ENCODE measurements at regions not wholly inside any gene's neighbourhood (a gene's known extent, or its start where the extent isn't known, plus 50 kb on each side); places are given as distances from the start of the nearest gene placed in this dataset.

DNA sequence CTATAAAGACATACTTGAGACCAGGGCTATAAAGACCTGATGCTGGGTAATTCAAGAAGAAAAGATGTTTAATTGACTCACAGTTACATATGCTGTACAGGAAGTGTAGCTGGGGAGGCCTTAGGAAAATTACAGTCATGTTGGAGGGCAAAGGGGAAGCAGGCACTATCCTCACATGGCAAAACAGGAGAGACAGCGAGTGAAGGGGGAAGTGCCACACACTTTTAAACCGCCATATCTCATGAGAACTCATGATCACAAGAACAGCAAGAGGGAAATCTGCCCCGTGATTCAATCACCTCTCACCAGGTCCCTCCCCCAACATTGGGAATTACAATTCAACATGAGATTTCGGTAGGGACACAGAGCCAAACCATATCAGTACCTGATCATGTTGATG is 89.9 kb upstream of the ADAMTSL1 start:
- TF ChIP-seq JUND (IDR thresholded peaks at IDR 0.05): no peak
- TF ChIP-seq, protein P1, sequence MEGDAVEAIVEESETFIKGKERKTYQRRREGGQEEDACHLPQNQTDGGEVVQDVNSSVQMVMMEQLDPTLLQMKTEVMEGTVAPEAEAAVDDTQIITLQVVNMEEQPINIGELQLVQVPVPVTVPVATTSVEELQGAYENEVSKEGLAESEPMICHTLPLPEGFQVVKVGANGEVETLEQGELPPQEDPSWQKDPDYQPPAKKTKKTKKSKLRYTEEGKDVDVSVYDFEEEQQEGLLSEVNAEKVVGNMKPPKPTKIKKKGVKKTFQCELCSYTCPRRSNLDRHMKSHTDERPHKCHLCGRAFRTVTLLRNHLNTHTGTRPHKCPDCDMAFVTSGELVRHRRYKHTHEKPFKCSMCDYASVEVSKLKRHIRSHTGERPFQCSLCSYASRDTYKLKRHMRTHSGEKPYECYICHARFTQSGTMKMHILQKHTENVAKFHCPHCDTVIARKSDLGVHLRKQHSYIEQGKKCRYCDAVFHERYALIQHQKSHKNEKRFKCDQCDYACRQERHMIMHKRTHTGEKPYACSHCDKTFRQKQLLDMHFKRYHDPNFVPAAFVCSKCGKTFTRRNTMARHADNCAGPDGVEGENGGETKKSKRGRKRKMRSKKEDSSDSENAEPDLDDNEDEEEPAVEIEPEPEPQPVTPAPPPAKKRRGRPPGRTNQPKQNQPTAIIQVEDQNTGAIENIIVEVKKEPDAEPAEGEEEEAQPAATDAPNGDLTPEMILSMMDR (IDR thresholded peaks at IDR 0.05 in 2 of 3, conservative IDR thresholded peaks at IDR 0.05 in 1 of 3; ENCODE audit: borderline replicate concordance in 1 of 3, insufficient read depth in 1 of 3, low read depth in 2 of 3, low read length in 2 of 3): no peak
- no peak for TF ChIP-seq POLR2AphosphoS5 (IDR thresholded peaks at IDR 0.05; ENCODE audit: low read depth, low read length)
- TF ChIP-seq CEBPB (IDR thresholded peaks at IDR 0.05; ENCODE audit: low read depth): no peak
- TF ChIP-seq EZH2phosphoT487 (IDR thresholded peaks at IDR 0.05; ENCODE audit: borderline replicate concordance): no peak
- TF ChIP-seq POLR2A (IDR thresholded peaks at IDR 0.05; ENCODE audit: borderline replicate concordance, extremely low read depth, insufficient read depth, insufficient read length): no peak
- no peak for TF ChIP-seq YY1 (IDR thresholded peaks at IDR 0.05; ENCODE audit: extremely low read depth, insufficient replicate concordance, low read depth, low read length)
- TF ChIP-seq CBX3 (IDR thresholded peaks at IDR 0.05; ENCODE audit: low read depth): no peak
- TF ChIP-seq EZH2 (IDR thresholded peaks at IDR 0.05): no peak
- no peak for TF ChIP-seq SP1 (IDR thresholded peaks at IDR 0.05; ENCODE audit: low read depth)
- TF ChIP-seq RAD21 (IDR thresholded peaks at IDR 0.05; ENCODE audit: low read depth): no peak
- no peak for TF ChIP-seq SIN3A (IDR thresholded peaks at IDR 0.05; ENCODE audit: low read depth)
